ENCODE measurements at regions not wholly inside any gene's neighbourhood (a gene's known extent, or its start where the extent isn't known, plus 50 kb on each side); places are given as distances from the start of the nearest gene placed in this dataset.
"Not testable (repeated sequence)": the region's sequence is repeated elsewhere in the genome, so short reads cannot be mapped to it uniquely, and the experiment has no call there.

GRCh38 chrX:96529386-96529785 lies 155.3 kb upstream of the DIAPH2 start:
- H3K4me1 ChIP-seq (ENCODE audit: control insufficient read depth, insufficient read depth, low read length); H3K27me3 ChIP-seq (ENCODE audit: control insufficient read depth, insufficient read depth); H3K27ac ChIP-seq (ENCODE audit: low read length); H3K9me3 ChIP-seq (ENCODE audit: control insufficient read depth, low read length); ATAC-seq; H3K4me3 ChIP-seq (ENCODE audit: low read length); DNase-seq; intact Hi-C loops (cut with DNase I): not testable (repeated sequence)
- WGBS = 90% methylated on average over 2 of the region's 2 CpGs

- ATAC-seq = no peak
- 77% methylated on average over 12 of the region's 12 CpGs for WGBS
Observed at GRCh38 chrX:96538104-96538725, 146.4 kb upstream of the DIAPH2 start.

GRCh38 chrX:96540111-96540631 lies 144.5 kb upstream of the DIAPH2 start:
- Histone ChIP-seq H3K4me3 (ENCODE audit: low read length) (no peak overlapping the region), H3K27ac (ENCODE audit: low read length) (no peak overlapping the region), H3K9me3 (ENCODE audit: control insufficient read depth, low read length) (no peaks in the 10 kb centered on the region), H3K27me3 (ENCODE audit: control insufficient read depth, insufficient read depth) (no peaks in the 10 kb centered on the region), H3K4me1 (ENCODE audit: control insufficient read depth, insufficient read depth, low read length) (no peaks in the 10 kb centered on the region)
- 59% methylated on average over 2 of the region's 2 CpGs for WGBS
- ATAC-seq (no peak), DNase-seq (no peak)
- intact Hi-C loops (cut with DNase I) = no loop called here

More at GRCh38 chrX:96538104-96538725, 146.4 kb upstream of the DIAPH2 start:
- Histone ChIP-seq H3K27ac (ENCODE audit: low read length) (no peak overlapping the region), H3K27me3 (ENCODE audit: control insufficient read depth, insufficient read depth) (no peaks in the 10 kb centered on the region), H3K4me3 (ENCODE audit: low read length) (no peak overlapping the region), H3K9me3 (ENCODE audit: control insufficient read depth, low read length) (no peaks in the 10 kb centered on the region), H3K4me1 (ENCODE audit: control insufficient read depth, insufficient read depth, low read length) (no peaks in the 10 kb centered on the region)
- no peak for DNase-seq
- intact Hi-C loops (cut with DNase I) = no loop called here

GRCh38 chrX:96546281-96546680 lies 138.4 kb upstream of the DIAPH2 start:
- peak; percentile 21 to 63 (median 54) for DNase-seq
- ATAC-seq; H3K27me3 ChIP-seq (ENCODE audit: control insufficient read depth, insufficient read depth); H3K27ac ChIP-seq (ENCODE audit: low read length); intact Hi-C loops (cut with DNase I); H3K4me3 ChIP-seq (ENCODE audit: low read length); H3K9me3 ChIP-seq (ENCODE audit: control insufficient read depth, low read length); H3K4me1 ChIP-seq (ENCODE audit: control insufficient read depth, insufficient read depth, low read length): not testable (repeated sequence)
- WGBS = 66% methylated on average over 7 of the region's 7 CpGs

- 46% methylated on average over 6 of the region's 6 CpGs for WGBS
- DNase-seq (no peak), ATAC-seq (no peak)
- Histone ChIP-seq H3K27me3 (ENCODE audit: control insufficient read depth, insufficient read depth) (no peaks in the 10 kb centered on the region), H3K4me3 (ENCODE audit: low read length) (no peak overlapping the region), H3K4me1 (ENCODE audit: control insufficient read depth, insufficient read depth, low read length) (no peaks in the 10 kb centered on the region), H3K27ac (ENCODE audit: low read length) (no peak overlapping the region), H3K9me3 (ENCODE audit: control insufficient read depth, low read length) (no peaks in the 10 kb centered on the region)
- intact Hi-C loops (cut with DNase I) = no loop called here
Observed at GRCh38 chrX:96551322-96551872, 133.2 kb upstream of the DIAPH2 start.

- Histone ChIP-seq H3K27me3 (ENCODE audit: control insufficient read depth, insufficient read depth) (no peaks in the 10 kb centered on the region), H3K4me3 (ENCODE audit: low read length) (no peak overlapping the region), H3K9me3 (ENCODE audit: control insufficient read depth, low read length) (no peaks in the 10 kb centered on the region), H3K27ac (ENCODE audit: low read length) (no peak overlapping the region), H3K4me1 (ENCODE audit: control insufficient read depth, insufficient read depth, low read length) (no peaks in the 10 kb centered on the region)
- no peak for DNase-seq
- ATAC-seq = no peak
- intact Hi-C loops (cut with DNase I) = no loop called here
- WGBS = 47% methylated on average over 2 of the region's 2 CpGs
Observed at GRCh38 chrX:96556886-96557285, 127.8 kb upstream of the DIAPH2 start.

- H3K27me3 ChIP-seq (ENCODE audit: control insufficient read depth, insufficient read depth); H3K27ac ChIP-seq (ENCODE audit: low read length); H3K9me3 ChIP-seq (ENCODE audit: control insufficient read depth, low read length); intact Hi-C loops (cut with DNase I); H3K4me1 ChIP-seq (ENCODE audit: control insufficient read depth, insufficient read depth, low read length); DNase-seq; ATAC-seq; H3K4me3 ChIP-seq (ENCODE audit: low read length): not testable (repeated sequence)
- WGBS = 60% methylated on average over 5 of the region's 5 CpGs
Observed at GRCh38 chrX:96561129-96561528, 123.5 kb upstream of the DIAPH2 start.

GRCh38 chrX:96563646-96564045 lies 121.0 kb upstream of the DIAPH2 start:
- intact Hi-C loops (cut with DNase I) = no loop called here
- H3K27ac ChIP-seq (ENCODE audit: low read length) = no peak overlapping the region
- no peaks in the 10 kb centered on the region for H3K9me3 ChIP-seq (ENCODE audit: control insufficient read depth, low read length)
- ATAC-seq = peak; percentile 71 to 83
- WGBS = 33% methylated on average over 1 of the region's 1 CpG
- no peaks in the 10 kb centered on the region for H3K4me1 ChIP-seq (ENCODE audit: control insufficient read depth, insufficient read depth, low read length)
- DNase-seq = no peak
- no peaks in the 10 kb centered on the region for H3K27me3 ChIP-seq (ENCODE audit: control insufficient read depth, insufficient read depth)
- no peak overlapping the region for H3K4me3 ChIP-seq (ENCODE audit: low read length)

- DNase-seq (no peak), ATAC-seq (peak; percentile 29 to 42)
- Histone ChIP-seq H3K27ac (ENCODE audit: low read length) (no peak overlapping the region), H3K4me1 (ENCODE audit: control insufficient read depth, insufficient read depth, low read length) (no peaks in the 10 kb centered on the region), H3K9me3 (ENCODE audit: control insufficient read depth, low read length) (no peaks in the 10 kb centered on the region), H3K27me3 (ENCODE audit: control insufficient read depth, insufficient read depth) (no peaks in the 10 kb centered on the region), H3K4me3 (ENCODE audit: low read length) (no peak overlapping the region)
- intact Hi-C loops (cut with DNase I) = no loop called here
- WGBS = 32% methylated on average over 1 of the region's 1 CpG
Observed at GRCh38 chrX:96564595-96564994, 120.0 kb upstream of the DIAPH2 start.

- WGBS = 95% methylated on average over 3 of the region's 3 CpGs
- DNase-seq (no peak), ATAC-seq (no peak)
- Histone ChIP-seq H3K27me3 (ENCODE audit: control insufficient read depth, insufficient read depth) (no peaks in the 10 kb centered on the region), H3K27ac (ENCODE audit: low read length) (no peak overlapping the region), H3K4me1 (ENCODE audit: control insufficient read depth, insufficient read depth, low read length) (no peaks in the 10 kb centered on the region), H3K4me3 (ENCODE audit: low read length) (no peak overlapping the region), H3K9me3 (ENCODE audit: control insufficient read depth, low read length) (no peaks in the 10 kb centered on the region)
- intact Hi-C loops (cut with DNase I) = no loop called here
Observed at GRCh38 chrX:96566878-96567277, 117.8 kb upstream of the DIAPH2 start.

- H3K4me3 ChIP-seq (ENCODE audit: low read length) = no peak overlapping the region
- no peaks in the 10 kb centered on the region for H3K9me3 ChIP-seq (ENCODE audit: control insufficient read depth, low read length)
- no peaks in the 10 kb centered on the region for H3K27me3 ChIP-seq (ENCODE audit: control insufficient read depth, insufficient read depth)
- H3K27ac ChIP-seq (ENCODE audit: low read length) = no peak overlapping the region
- no peak for ATAC-seq
- intact Hi-C loops (cut with DNase I) = no loop called here
- H3K4me1 ChIP-seq (ENCODE audit: control insufficient read depth, insufficient read depth, low read length) = no peaks in the 10 kb centered on the region
- no peak for DNase-seq
- 76% methylated on average over 3 of the region's 3 CpGs for WGBS
Observed at GRCh38 chrX:96568071-96568470, 116.6 kb upstream of the DIAPH2 start.
